Keratinocyte (primary cell): ENCODE measurements at regions not wholly inside any gene's neighbourhood (a gene's known extent, or its start where the extent isn't known, plus 50 kb on each side); places are given as distances from the start of the nearest gene placed in this dataset.

ENCODE experiments used
- DNase-seq: peaks from one replicate; pipeline ENCODE4 v3.0.0-alpha.2; 2011; ENCODE audit warnings: low read depth, missing footprints, low spot score
- FAIRE-seq: peaks from 2 replicates; lab custom pipeline; 2011; peaks lifted over from hg19 to GRCh38; lab: Jason Lieb, UNC
- H2AFZ ChIP-seq: 2 replicates; pipeline ENCODE4 v1.6.0; 2012; ENCODE audit warnings: low read length, control low read depth, inconsistent platforms; ENCODE audit not compliant: control insufficient read depth
- H3K27ac ChIP-seq: 2 replicates; pipeline ENCODE4 v1.5.1; 2011; ENCODE audit warnings: low read length; ENCODE audit not compliant: control insufficient read depth, insufficient read depth
- H3K27me3 ChIP-seq: 3 replicates; pipeline ENCODE4 v1.6.0; 2011; ENCODE audit warnings: low read length; ENCODE audit not compliant: control insufficient read depth, insufficient read depth; ENCODE audit errors: extremely low read depth
- H3K36me3 ChIP-seq, 2 experiments: 2 replicates in 1 of 2; 3 replicates in 1 of 2; pipeline ENCODE4 v1.5.1; 2011; ENCODE audit warnings: low read length in 2 of 2, mild to moderate bottlenecking in 1 of 2; ENCODE audit not compliant: control insufficient read depth in 2 of 2, insufficient read depth in 2 of 2; ENCODE audit errors: extremely low read depth in 1 of 2
- H3K4me1 ChIP-seq: 3 replicates; pipeline ENCODE4 v1.5.1; 2011; ENCODE audit warnings: low read length; ENCODE audit not compliant: control insufficient read depth, insufficient read depth; ENCODE audit errors: extremely low read depth
- H3K4me2 ChIP-seq: 3 replicates; pipeline ENCODE4 v1.6.0; 2011; ENCODE audit warnings: low read depth, low read length; ENCODE audit not compliant: control insufficient read depth, insufficient read depth; ENCODE audit errors: extremely low read depth
- H3K4me3 ChIP-seq, 3 experiments: fragments of 200-600 bp in 1 of 3; sonication (generic) in 1 of 3; 2 replicates in 2 of 3; 3 replicates in 1 of 3; pipeline ENCODE4 v1.5.1; 2011 to 2016; ENCODE audit warnings: low read length in 3 of 3, mild to moderate bottlenecking in 3 of 3, control low read depth in 2 of 3, inconsistent platforms in 1 of 3, low read depth in 1 of 3, mixed read lengths in 1 of 3, mixed run types in 1 of 3, moderate library complexity in 1 of 3; ENCODE audit not compliant: control insufficient read depth in 2 of 3, insufficient read depth in 2 of 3; ENCODE audit errors: extremely low read depth in 1 of 3
- H3K79me2 ChIP-seq: 2 replicates; pipeline ENCODE4 v1.6.0; 2012; ENCODE audit warnings: low read length; ENCODE audit not compliant: control insufficient read depth, insufficient read depth
- H3K9ac ChIP-seq: 3 replicates; pipeline ENCODE4 v1.6.0; 2011; ENCODE audit warnings: low read length; ENCODE audit not compliant: control insufficient read depth, insufficient read depth; ENCODE audit errors: extremely low read depth
- H3K9me1 ChIP-seq: 3 replicates; pipeline ENCODE4 v1.6.0; 2011; ENCODE audit warnings: low read length; ENCODE audit not compliant: control insufficient read depth, insufficient read depth; ENCODE audit errors: extremely low read depth
- H3K9me3 ChIP-seq: 2 replicates; pipeline ENCODE4 v1.5.1; 2012; ENCODE audit warnings: low read depth, low read length; ENCODE audit not compliant: control insufficient read depth
- H4K20me1 ChIP-seq: 3 replicates; pipeline ENCODE4 v1.6.0; 2011; ENCODE audit warnings: low read length; ENCODE audit not compliant: control insufficient read depth, insufficient read depth; ENCODE audit errors: extremely low read depth
- CTCF ChIP-seq, 3 experiments: IDR thresholded peaks in 1 of 3; conservative IDR thresholded peaks in 1 of 3; optimal IDR thresholded peaks in 1 of 3; 2 replicates in 2 of 3; 3 replicates in 1 of 3; pipeline versions ENCODE3 to v1.5.1; 2011; ENCODE audit warnings: low read length in 3 of 3, mild to moderate bottlenecking in 3 of 3, moderate library complexity in 2 of 3, control low read depth in 1 of 3, inconsistent platforms in 1 of 3; ENCODE audit not compliant: insufficient read depth in 2 of 3; ENCODE audit errors: extremely low read depth in 1 of 3
- EZH2 ChIP-seq: IDR thresholded peaks from one replicate; pipeline ENCODE4 v1.6.1; 2012; ENCODE audit warnings: inconsistent platforms, mild to moderate bottlenecking, low read length, moderate library complexity
- dilution Hi-C: fragments of 300-500 bp; cut with MboI; formaldehyde crosslinking; loops from one replicate; pipeline ENCODE4 v1.7.0; 2020; ENCODE audit warnings: low sequenced_read_pairs; ENCODE audit not compliant: extremely low pct_ligation_motif_present

GRCh38 chr14:55764784-55765183, 184.8 kb downstream of the KTN1 start:
- TF ChIP-seq EZH2, result no peak
- no peak for DNase-seq
- no peaks in the 10 kb centered on the region for H3K79me2 ChIP-seq
- no peak for FAIRE-seq
- no peak overlapping the region for H2AFZ ChIP-seq
- H4K20me1 ChIP-seq, result no peaks in the 10 kb centered on the region
- H3K9me3 ChIP-seq, result no peaks in the 10 kb centered on the region
- no peak overlapping the region for H3K4me2 ChIP-seq
- H3K27me3 ChIP-seq, result no peaks in the 10 kb centered on the region
- no peaks in the 10 kb centered on the region for H3K36me3 ChIP-seq
- no peaks in the 10 kb centered on the region for H3K4me1 ChIP-seq
- H3K9me1 ChIP-seq, result no peaks in the 10 kb centered on the region
- no peak overlapping the region for H3K9ac ChIP-seq
- dilution Hi-C loops, result no loop called here
- no peak overlapping the region for H3K4me3 ChIP-seq
- H3K27ac ChIP-seq, result no peak overlapping the region

GRCh38 chr14:55766071-55766470, 186.1 kb downstream of the KTN1 start:
- H3K36me3 ChIP-seq, result no peaks in the 10 kb centered on the region
- dilution Hi-C loops, result no loop called here
- no peaks in the 10 kb centered on the region for H3K4me1 ChIP-seq
- H3K9ac ChIP-seq, result no peak overlapping the region
- DNase-seq, result no peak
- H3K27me3 ChIP-seq, result no peaks in the 10 kb centered on the region
- no peak overlapping the region for H3K4me2 ChIP-seq
- no peak for FAIRE-seq
- no peak overlapping the region for H3K4me3 ChIP-seq
- no peaks in the 10 kb centered on the region for H3K9me1 ChIP-seq
- H2AFZ ChIP-seq, result no peak overlapping the region
- H3K9me3 ChIP-seq, result no peaks in the 10 kb centered on the region
- H3K27ac ChIP-seq, result no peak overlapping the region
- TF ChIP-seq CTCF (optimal IDR thresholded peaks at IDR 0.05 in 1 of 3, IDR thresholded peaks at IDR 0.05 in 1 of 3, conservative IDR thresholded peaks at IDR 0.05 in 1 of 3; ENCODE audit: extremely low read depth in 1 of 3, insufficient read depth in 2 of 3, low read length in 3 of 3) (no peak), EZH2 (no peak)
- H4K20me1 ChIP-seq, result no peaks in the 10 kb centered on the region
- H3K79me2 ChIP-seq, result no peaks in the 10 kb centered on the region

- no peak for FAIRE-seq
- Histone ChIP-seq H3K4me1 (no peaks in the 10 kb centered on the region), H3K4me2 (no peak overlapping the region), H3K9ac (no peak overlapping the region), H4K20me1 (no peaks in the 10 kb centered on the region), H3K79me2 (no peaks in the 10 kb centered on the region), H2AFZ (no peak overlapping the region), H3K27ac (no peak overlapping the region), H3K36me3 (no peaks in the 10 kb centered on the region), H3K4me3 (no peak overlapping the region), H3K27me3 (no peaks in the 10 kb centered on the region), H3K9me3 (no peaks in the 10 kb centered on the region), H3K9me1 (no peaks in the 10 kb centered on the region)
- TF ChIP-seq EZH2, result no peak
- no peak for TF ChIP-seq CTCF (optimal IDR thresholded peaks at IDR 0.05 in 1 of 3, IDR thresholded peaks at IDR 0.05 in 1 of 3, conservative IDR thresholded peaks at IDR 0.05 in 1 of 3; ENCODE audit: extremely low read depth in 1 of 3, insufficient read depth in 2 of 3, low read length in 3 of 3)
- no peak for DNase-seq
- dilution Hi-C loops, result no loop called here
Observed at GRCh38 chr14:55767286-55767685, 187.3 kb downstream of the KTN1 start.
